ENCODE measurements at regions not wholly inside any gene's neighbourhood (a gene's known extent, or its start where the extent isn't known, plus 50 kb on each side); places are given as distances from the start of the nearest gene placed in this dataset.

DNA sequence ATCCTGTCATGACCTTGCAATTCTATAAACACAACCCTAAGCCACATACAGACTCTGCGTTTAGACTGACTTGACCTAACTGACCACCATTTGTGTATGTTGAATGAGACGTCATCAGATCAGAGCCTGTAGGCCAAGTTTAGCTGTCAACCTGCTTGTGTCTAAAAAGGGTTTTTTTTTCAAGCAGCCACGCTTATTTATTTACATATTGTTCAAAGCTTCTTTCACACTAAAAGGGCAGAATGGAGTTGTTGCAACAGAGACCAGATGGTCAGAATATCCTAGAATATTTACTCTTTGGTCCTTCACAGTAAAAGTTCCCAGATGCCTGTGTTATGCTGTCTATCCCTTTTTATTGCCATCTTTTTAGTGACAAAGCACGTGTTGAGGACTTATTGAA lies 307.7 kb upstream of the SLC10A2 start:
- DNase-seq (ENCODE audit: insufficient read length, low spot score), result no peak
- TF ChIP-seq TAF1 (IDR thresholded peaks at IDR 0.05; ENCODE audit: low read depth, low read length), result no peak
- TF ChIP-seq SPI1 (IDR thresholded peaks at IDR 0.05; ENCODE audit: low read depth, low read length), result no peak
- TF ChIP-seq POLR2AphosphoS5 (IDR thresholded peaks at IDR 0.05; ENCODE audit: low read depth, low read length), result no peak
- no peak for TF ChIP-seq POLR2A (IDR thresholded peaks at IDR 0.05; ENCODE audit: low read depth, low read length)
- no peak for TF ChIP-seq PAX5 (IDR thresholded peaks at IDR 0.05; ENCODE audit: insufficient read depth, low read length, severe bottlenecking)
- no peak for TF ChIP-seq POU2F2 (IDR thresholded peaks at IDR 0.05; ENCODE audit: low read depth, low read length)
- FAIRE-seq, result no peak

- FAIRE-seq (no peak), DNase-seq (ENCODE audit: insufficient read length, low spot score) (no peak)
- TF ChIP-seq TAF1 (IDR thresholded peaks at IDR 0.05; ENCODE audit: low read depth, low read length) (no peak), POLR2AphosphoS5 (IDR thresholded peaks at IDR 0.05; ENCODE audit: low read depth, low read length) (no peak), SPI1 (IDR thresholded peaks at IDR 0.05; ENCODE audit: low read depth, low read length) (no peak), PAX5 (IDR thresholded peaks at IDR 0.05; ENCODE audit: insufficient read depth, low read length, severe bottlenecking) (no peak), POU2F2 (IDR thresholded peaks at IDR 0.05; ENCODE audit: low read depth, low read length) (no peak)
Observed at GRCh38 chr13:103371271-103371670, 305.1 kb upstream of the SLC10A2 start.

- FAIRE-seq, result no peak
- no peak for TF ChIP-seq PAX5 (IDR thresholded peaks at IDR 0.05; ENCODE audit: insufficient read depth, low read length, severe bottlenecking)
- TF ChIP-seq TAF1 (IDR thresholded peaks at IDR 0.05; ENCODE audit: low read depth, low read length), result no peak
- DNase-seq (ENCODE audit: insufficient read length, low spot score), result no peak
Observed at GRCh38 chr13:103370790-103371189, 304.6 kb upstream of the SLC10A2 start.

- TF ChIP-seq POU2F2 (IDR thresholded peaks at IDR 0.05; ENCODE audit: low read depth, low read length) (no peak), TAF1 (IDR thresholded peaks at IDR 0.05; ENCODE audit: low read depth, low read length) (no peak), POLR2AphosphoS5 (IDR thresholded peaks at IDR 0.05; ENCODE audit: low read depth, low read length) (no peak), SPI1 (IDR thresholded peaks at IDR 0.05; ENCODE audit: low read depth, low read length) (no peak), PAX5 (IDR thresholded peaks at IDR 0.05; ENCODE audit: insufficient read depth, low read length, severe bottlenecking) (no peak), POLR2A (IDR thresholded peaks at IDR 0.05; ENCODE audit: low read depth, low read length) (no peak)
- no peak for DNase-seq (ENCODE audit: insufficient read length, low spot score)
- no peak for FAIRE-seq
Observed at GRCh38 chr13:103358255-103358932, 292.2 kb upstream of the SLC10A2 start.

- DNase-seq (ENCODE audit: insufficient read length, low spot score) (no peak), FAIRE-seq (no peak)
- no peak for TF ChIP-seq POLR2A (IDR thresholded peaks at IDR 0.05; ENCODE audit: low read depth, low read length)
- TF ChIP-seq POU2F2 (IDR thresholded peaks at IDR 0.05; ENCODE audit: low read depth, low read length), result no peak
- no peak for TF ChIP-seq POLR2AphosphoS5 (IDR thresholded peaks at IDR 0.05; ENCODE audit: low read depth, low read length)
- TF ChIP-seq TAF1 (IDR thresholded peaks at IDR 0.05; ENCODE audit: low read depth, low read length), result no peak
- TF ChIP-seq PAX5 (IDR thresholded peaks at IDR 0.05; ENCODE audit: insufficient read depth, low read length, severe bottlenecking), result no peak
- TF ChIP-seq SPI1 (IDR thresholded peaks at IDR 0.05; ENCODE audit: low read depth, low read length), result no peak
Observed at GRCh38 chr13:103356226-103356864, 290.1 kb upstream of the SLC10A2 start.

DNA sequence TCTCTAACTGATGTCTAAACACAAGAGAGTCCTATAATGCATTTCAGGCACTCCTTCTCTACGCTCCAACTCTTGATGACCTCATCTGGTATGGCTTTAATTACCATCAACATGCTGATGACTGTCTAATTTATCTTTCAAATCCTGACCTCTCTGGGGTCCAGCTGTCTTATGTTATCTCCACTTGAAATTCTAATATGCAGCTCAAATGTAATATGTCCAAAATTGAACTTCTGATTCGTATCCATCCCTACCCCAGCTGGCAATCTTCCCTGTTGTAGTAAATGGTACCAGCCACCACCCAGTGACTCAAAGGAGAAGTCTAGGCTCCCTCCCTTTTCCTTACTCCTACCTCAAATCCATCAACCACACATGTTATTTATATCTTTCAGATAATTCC lies 288.0 kb upstream of the SLC10A2 start:
- FAIRE-seq (no peak), DNase-seq (ENCODE audit: insufficient read length, low spot score) (no peak)
- TF ChIP-seq POU2F2 (IDR thresholded peaks at IDR 0.05; ENCODE audit: low read depth, low read length), result no peak
- TF ChIP-seq POLR2A (IDR thresholded peaks at IDR 0.05; ENCODE audit: low read depth, low read length), result no peak
- TF ChIP-seq SPI1 (IDR thresholded peaks at IDR 0.05; ENCODE audit: low read depth, low read length), result no peak
- TF ChIP-seq TAF1 (IDR thresholded peaks at IDR 0.05; ENCODE audit: low read depth, low read length), result no peak
- no peak for TF ChIP-seq PAX5 (IDR thresholded peaks at IDR 0.05; ENCODE audit: insufficient read depth, low read length, severe bottlenecking)
- TF ChIP-seq POLR2AphosphoS5 (IDR thresholded peaks at IDR 0.05; ENCODE audit: low read depth, low read length), result no peak

DNA sequence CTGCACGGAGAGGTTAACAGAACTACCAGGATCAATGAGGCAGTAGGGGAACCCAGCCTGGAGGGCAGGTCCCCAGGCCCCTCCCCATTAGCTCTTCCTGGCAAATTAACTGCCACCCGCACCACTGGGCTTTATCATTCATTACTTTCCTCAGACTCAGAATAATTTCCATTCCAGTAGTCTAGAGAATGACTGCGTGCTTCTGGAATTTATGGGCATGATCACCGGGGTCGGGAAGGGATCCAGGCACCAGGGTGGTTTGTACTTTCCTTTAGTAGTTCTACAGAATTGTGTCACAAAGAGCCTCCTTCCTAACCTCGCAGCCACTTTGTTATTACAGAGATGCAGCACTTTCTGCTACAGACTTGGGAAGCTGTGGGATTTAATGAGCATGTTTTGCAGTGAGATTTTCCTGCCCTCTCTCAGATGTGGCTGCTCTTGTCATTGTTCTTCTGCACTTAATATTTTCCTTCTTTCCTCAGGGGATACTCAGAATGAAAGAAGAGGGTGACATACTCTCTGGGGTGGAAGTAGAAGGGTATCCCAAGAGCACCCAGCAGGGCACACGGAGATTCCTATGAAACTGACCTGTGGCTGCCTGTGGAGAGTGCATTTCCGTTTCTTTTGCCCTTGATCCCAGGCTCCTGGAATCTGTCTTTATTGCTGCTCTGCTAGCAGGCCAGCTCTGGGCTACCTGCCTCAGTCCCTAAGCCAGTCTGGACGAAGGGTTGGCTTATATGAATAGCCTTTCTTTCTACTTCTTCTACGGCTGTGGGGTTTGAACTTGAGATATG lies 285.0 kb upstream of the SLC10A2 start:
- TF ChIP-seq POLR2AphosphoS5 (IDR thresholded peaks at IDR 0.05; ENCODE audit: low read depth, low read length) (no peak), POLR2A (IDR thresholded peaks at IDR 0.05; ENCODE audit: low read depth, low read length) (no peak), TAF1 (IDR thresholded peaks at IDR 0.05; ENCODE audit: low read depth, low read length) (no peak)
- DNase-seq (ENCODE audit: insufficient read length, low spot score) (no peak), FAIRE-seq (no peak)

- DNase-seq (ENCODE audit: insufficient read length, low spot score), result no peak
- no peak for TF ChIP-seq SPI1 (IDR thresholded peaks at IDR 0.05; ENCODE audit: low read depth, low read length)
- TF ChIP-seq POLR2A (IDR thresholded peaks at IDR 0.05; ENCODE audit: low read depth, low read length), result no peak
- TF ChIP-seq POLR2AphosphoS5 (IDR thresholded peaks at IDR 0.05; ENCODE audit: low read depth, low read length), result no peak
- no peak for TF ChIP-seq PAX5 (IDR thresholded peaks at IDR 0.05; ENCODE audit: insufficient read depth, low read length, severe bottlenecking)
- TF ChIP-seq TAF1 (IDR thresholded peaks at IDR 0.05; ENCODE audit: low read depth, low read length), result no peak
- TF ChIP-seq POU2F2 (IDR thresholded peaks at IDR 0.05; ENCODE audit: low read depth, low read length), result no peak
- FAIRE-seq, result no peak
Observed at GRCh38 chr13:103350147-103350546, 283.9 kb upstream of the SLC10A2 start.

DNA sequence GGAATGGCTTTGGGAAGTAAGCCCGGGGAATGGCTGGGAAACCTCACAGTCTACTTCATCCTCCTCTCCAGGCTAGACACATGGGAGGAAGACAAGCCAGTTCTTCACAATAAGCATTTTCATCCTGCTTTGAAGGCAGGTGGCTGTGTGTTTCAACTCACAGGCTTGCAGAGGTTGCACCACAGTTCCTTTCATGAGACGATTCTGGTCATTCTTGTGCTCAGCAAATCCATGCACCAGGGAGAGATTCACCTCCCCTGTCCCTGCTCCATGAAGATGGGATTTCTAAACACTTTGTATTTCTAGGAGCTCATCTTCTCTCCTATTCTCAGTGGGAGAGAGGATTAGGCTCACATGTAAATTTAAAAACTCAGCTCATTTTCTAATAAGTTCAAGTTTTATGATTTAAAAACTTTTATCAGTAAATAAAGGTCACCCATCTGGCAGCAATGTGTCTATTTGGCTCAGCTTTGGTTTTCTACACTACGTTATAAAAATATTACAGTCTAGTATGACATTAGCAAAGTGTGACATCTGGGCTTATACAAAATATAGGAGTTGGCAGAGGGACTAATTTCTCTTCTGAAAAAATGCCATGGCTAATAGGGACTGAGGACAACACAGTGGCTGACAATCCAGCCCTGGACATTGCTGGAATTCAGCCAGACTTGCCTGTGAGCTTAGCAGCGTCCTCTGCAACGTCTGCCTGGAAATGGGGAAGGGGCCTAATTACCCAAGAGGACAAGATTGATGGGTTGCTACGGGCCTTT lies 283.2 kb upstream of the SLC10A2 start:
- FAIRE-seq (no peak), DNase-seq (ENCODE audit: insufficient read length, low spot score) (no peak)
- TF ChIP-seq SPI1 (IDR thresholded peaks at IDR 0.05; ENCODE audit: low read depth, low read length) (no peak), POU2F2 (IDR thresholded peaks at IDR 0.05; ENCODE audit: low read depth, low read length) (no peak), POLR2A (IDR thresholded peaks at IDR 0.05; ENCODE audit: low read depth, low read length) (no peak), TAF1 (IDR thresholded peaks at IDR 0.05; ENCODE audit: low read depth, low read length) (no peak), POLR2AphosphoS5 (IDR thresholded peaks at IDR 0.05; ENCODE audit: low read depth, low read length) (no peak), PAX5 (IDR thresholded peaks at IDR 0.05; ENCODE audit: insufficient read depth, low read length, severe bottlenecking) (no peak)

All from GM12891 (cell line).